ENCODE measurements at regions not wholly inside any gene's neighbourhood (a gene's known extent, or its start where the extent isn't known, plus 50 kb on each side); places are given as distances from the start of the nearest gene placed in this dataset.

GRCh38 chr18:30828700-30829099, 213.8 kb downstream of the DSC3 start:
- TF ChIP-seq CTCF (IDR thresholded peaks at IDR 0.05) = no peak
- no peak for TF ChIP-seq POLR2A (IDR thresholded peaks at IDR 0.05)
